ENCODE measurements at regions not wholly inside any gene's neighbourhood (a gene's known extent, or its start where the extent isn't known, plus 50 kb on each side); places are given as distances from the start of the nearest gene placed in this dataset.
"Not testable (repeated sequence)": the region's sequence is repeated elsewhere in the genome, so short reads cannot be mapped to it uniquely, and the experiment has no call there.

- peak; percentile 17 for DNase-seq (ENCODE audit: low read depth)
Measured at GRCh38 chr1:46878173-46878782, 63.0 kb downstream of the CYP4A11 start.

- DNase-seq (ENCODE audit: low read depth) = not testable (repeated sequence)
Measured at GRCh38 chr1:46876093-46876492, 65.2 kb downstream of the CYP4A11 start.
